ENCODE measurements at regions not wholly inside any gene's neighbourhood (a gene's known extent, or its start where the extent isn't known, plus 50 kb on each side); places are given as distances from the start of the nearest gene placed in this dataset.

GRCh38 chr6:86856937-86857563, 80.3 kb upstream of the HTR1E start:
- TF ChIP-seq CSDC2 (CRISPR knock-in tag; IDR thresholded peaks at IDR 0.05) (no peak), ZFP3 (CRISPR knock-in tag; IDR thresholded peaks at IDR 0.05) (no peak), TOX (CRISPR knock-in tag; IDR thresholded peaks at IDR 0.05; ENCODE audit: borderline replicate concordance) (no peak), ZNF8 (CRISPR knock-in tag; IDR thresholded peaks at IDR 0.05) (no peak), RARB (CRISPR knock-in tag; IDR thresholded peaks at IDR 0.05) (no peak)
- TF ChIP-seq, protein P1, sequence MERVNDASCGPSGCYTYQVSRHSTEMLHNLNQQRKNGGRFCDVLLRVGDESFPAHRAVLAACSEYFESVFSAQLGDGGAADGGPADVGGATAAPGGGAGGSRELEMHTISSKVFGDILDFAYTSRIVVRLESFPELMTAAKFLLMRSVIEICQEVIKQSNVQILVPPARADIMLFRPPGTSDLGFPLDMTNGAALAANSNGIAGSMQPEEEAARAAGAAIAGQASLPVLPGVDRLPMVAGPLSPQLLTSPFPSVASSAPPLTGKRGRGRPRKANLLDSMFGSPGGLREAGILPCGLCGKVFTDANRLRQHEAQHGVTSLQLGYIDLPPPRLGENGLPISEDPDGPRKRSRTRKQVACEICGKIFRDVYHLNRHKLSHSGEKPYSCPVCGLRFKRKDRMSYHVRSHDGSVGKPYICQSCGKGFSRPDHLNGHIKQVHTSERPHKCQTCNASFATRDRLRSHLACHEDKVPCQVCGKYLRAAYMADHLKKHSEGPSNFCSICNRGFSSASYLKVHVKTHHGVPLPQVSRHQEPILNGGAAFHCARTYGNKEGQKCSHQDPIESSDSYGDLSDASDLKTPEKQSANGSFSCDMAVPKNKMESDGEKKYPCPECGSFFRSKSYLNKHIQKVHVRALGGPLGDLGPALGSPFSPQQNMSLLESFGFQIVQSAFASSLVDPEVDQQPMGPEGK (CRISPR knock-in tag; IDR thresholded peaks at IDR 0.05; ENCODE audit: borderline replicate concordance): no peak

Measured in SK-N-SH treated with all-trans-retinoic acid at 6 μM for 48 hours (cell line).